ENCODE measurements at regions not wholly inside any gene's neighbourhood (a gene's known extent, or its start where the extent isn't known, plus 50 kb on each side); places are given as distances from the start of the nearest gene placed in this dataset.
"Not testable (repeated sequence)": the region's sequence is repeated elsewhere in the genome, so short reads cannot be mapped to it uniquely, and the experiment has no call there.

DNA sequence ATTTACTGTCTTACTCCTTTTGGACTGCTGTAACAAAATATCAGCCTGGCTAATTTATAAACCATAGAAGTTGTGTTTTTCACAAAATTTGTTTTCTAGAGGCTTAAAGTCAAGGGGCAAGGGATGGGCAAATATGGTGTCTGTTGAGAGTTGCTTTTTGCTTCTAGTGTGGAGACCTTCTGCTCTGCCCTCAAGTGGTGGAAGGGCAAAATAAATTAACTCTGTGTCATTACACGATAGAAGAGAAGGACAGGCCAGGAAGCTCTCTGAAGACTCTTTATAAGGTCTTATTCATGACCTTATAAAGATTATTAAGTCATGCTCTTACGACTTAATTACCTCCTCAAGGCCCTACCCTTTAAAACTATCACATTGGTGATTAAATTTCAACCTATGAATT, 181.2 kb upstream of the LRATD1 start:
- DNase-seq (ENCODE audit: extremely low read depth in 1 of 2, low read depth in 1 of 2) = no peak

DNA sequence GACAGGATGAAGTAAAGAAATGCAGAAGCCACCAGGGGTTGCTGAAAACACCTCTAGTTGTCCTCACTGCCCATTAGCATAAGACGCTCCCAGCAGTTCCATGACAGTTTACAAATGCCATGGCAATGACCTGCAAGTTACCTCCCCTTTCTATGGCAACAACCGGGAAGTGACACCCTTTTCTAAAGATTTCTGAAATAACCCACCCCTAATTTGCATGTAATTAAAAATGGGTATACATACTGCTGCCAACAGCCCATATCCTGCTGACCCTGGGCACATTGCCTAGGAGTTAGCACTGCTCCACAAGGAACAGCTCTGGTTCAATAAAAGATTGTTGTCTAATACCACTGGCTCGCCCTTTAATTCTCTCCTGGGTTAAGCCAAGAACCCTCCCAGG, 178.3 kb upstream of the LRATD1 start:
- DNase-seq (ENCODE audit: extremely low read depth in 1 of 2, low read depth in 1 of 2) = no peak

GRCh38 chr2:14459786-14460325, 172.7 kb upstream of the LRATD1 start:
- no peak for DNase-seq (ENCODE audit: extremely low read depth in 1 of 2, low read depth in 1 of 2)

GRCh38 chr2:14475994-14476393, 156.5 kb upstream of the LRATD1 start:
- no peak for DNase-seq (ENCODE audit: extremely low read depth in 1 of 2, low read depth in 1 of 2)

GRCh38 chr2:14479486-14479885, 153.0 kb upstream of the LRATD1 start:
- no peak for DNase-seq (ENCODE audit: extremely low read depth in 1 of 2, low read depth in 1 of 2)

DNA sequence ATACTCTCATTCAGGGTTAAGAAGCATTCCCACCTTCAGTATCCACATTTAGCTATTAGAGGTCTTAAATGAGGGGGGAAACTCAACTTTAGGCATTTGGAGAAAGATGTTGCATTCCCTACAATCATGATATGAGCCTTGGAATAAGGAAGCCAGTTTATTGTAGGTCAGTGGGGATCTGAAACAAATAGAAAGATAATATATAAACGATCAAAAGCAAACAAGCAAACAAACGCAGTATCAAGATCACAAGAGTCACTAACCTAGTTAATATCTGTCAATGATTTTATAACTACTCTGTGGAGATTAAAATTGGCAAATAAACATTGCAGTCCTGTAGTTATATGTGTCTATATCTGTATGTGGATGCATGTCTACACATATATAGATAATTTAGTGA, 152.4 kb upstream of the LRATD1 start:
- DNase-seq (ENCODE audit: extremely low read depth in 1 of 2, low read depth in 1 of 2) = no peak

- no peak for DNase-seq (ENCODE audit: extremely low read depth in 1 of 2, low read depth in 1 of 2)
Observed at GRCh38 chr2:14480906-14481305, 151.6 kb upstream of the LRATD1 start.

- DNase-seq (ENCODE audit: extremely low read depth in 1 of 2, low read depth in 1 of 2) = no peak
Observed at GRCh38 chr2:14492920-14493503, 139.5 kb upstream of the LRATD1 start.

DNA sequence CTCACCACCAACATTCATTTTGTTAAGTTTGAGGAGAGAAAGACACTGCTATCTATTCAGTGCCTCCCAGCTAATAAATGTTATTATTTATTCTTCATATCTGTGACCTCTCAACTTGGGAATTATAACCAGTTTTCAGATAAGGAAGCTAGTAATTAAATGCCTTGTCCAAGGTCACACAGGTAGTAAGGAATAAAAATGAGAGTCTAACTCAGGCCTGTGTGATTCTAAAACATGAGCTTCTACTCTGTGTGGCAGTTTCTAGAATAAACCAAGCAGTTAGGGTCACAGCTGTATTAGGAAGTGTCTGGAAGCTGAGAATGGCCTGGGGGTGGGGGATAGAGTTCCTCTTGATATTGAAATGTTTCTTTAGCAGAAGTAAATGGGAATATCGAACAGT, 137.8 kb upstream of the LRATD1 start:
- no peak for DNase-seq (ENCODE audit: extremely low read depth in 1 of 2, low read depth in 1 of 2)

- no peak for DNase-seq (ENCODE audit: extremely low read depth in 1 of 2, low read depth in 1 of 2)
Observed at GRCh38 chr2:14501061-14501460, 131.5 kb upstream of the LRATD1 start.

GRCh38 chr2:14506955-14507354, 125.6 kb upstream of the LRATD1 start:
- not testable (repeated sequence) for DNase-seq (ENCODE audit: extremely low read depth in 1 of 2, low read depth in 1 of 2)

DNA sequence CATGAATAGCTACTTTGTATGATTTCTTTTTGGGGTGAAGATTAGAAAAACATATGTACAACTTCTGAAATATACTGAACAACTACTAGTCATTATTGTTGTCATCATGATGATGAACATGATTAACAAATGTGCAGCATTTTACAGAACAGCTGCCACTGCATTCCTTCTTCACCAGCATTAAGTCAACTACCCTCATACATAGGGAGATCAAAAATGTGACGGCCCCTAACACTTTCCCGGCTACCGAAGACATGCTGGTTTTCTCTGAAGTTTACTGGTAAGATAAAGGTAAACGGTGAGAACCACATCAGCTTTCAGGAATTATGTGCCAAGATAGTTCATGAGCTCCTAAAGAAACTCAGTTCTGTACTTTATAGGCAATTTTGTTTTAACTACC, 121.0 kb upstream of the LRATD1 start:
- DNase-seq (ENCODE audit: extremely low read depth in 1 of 2, low read depth in 1 of 2) = no peak

DNA sequence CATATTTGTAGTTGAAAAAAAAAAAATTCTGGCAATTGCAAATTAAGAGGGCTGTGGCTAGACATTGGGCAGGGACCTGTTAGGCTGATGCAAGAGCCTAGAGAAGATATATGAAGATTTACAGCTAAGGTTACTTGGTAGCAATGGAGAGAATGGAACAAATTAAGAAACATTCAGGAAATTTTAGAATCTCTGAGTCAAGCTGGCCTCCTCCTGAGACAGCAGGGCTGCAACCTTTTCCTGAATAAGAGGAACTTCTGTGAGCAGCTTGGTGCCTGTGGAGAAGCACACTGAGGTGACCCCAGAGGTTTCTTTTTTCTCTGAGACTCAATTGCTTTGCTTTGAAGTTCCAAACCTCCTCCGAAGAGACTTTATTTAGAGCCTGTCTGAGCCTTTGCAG, 118.6 kb upstream of the LRATD1 start:
- DNase-seq (ENCODE audit: extremely low read depth in 1 of 2, low read depth in 1 of 2) = no peak

DNA sequence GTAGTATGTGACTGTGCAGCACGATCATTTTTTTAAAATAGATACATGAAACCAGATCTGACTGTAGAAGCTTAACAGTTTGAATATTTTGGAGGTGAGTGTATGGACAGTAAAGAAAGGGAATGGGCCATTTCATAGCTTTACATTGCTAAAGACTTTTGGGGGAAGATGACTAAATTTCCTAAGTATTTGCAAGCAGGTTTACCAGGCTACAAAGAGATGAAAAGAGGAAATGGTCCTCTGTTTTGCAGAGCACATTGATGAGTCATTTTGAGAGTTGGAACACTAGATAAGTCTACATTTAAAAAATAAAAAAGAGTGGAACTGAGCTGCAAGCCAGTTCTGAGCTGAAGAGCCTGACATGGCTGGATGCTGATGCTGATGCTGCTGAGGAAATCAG, 115.7 kb upstream of the LRATD1 start:
- no peak for DNase-seq (ENCODE audit: extremely low read depth in 1 of 2, low read depth in 1 of 2)

GRCh38 chr2:14517731-14518130, 114.8 kb upstream of the LRATD1 start:
- no peak for DNase-seq (ENCODE audit: extremely low read depth in 1 of 2, low read depth in 1 of 2)

DNA sequence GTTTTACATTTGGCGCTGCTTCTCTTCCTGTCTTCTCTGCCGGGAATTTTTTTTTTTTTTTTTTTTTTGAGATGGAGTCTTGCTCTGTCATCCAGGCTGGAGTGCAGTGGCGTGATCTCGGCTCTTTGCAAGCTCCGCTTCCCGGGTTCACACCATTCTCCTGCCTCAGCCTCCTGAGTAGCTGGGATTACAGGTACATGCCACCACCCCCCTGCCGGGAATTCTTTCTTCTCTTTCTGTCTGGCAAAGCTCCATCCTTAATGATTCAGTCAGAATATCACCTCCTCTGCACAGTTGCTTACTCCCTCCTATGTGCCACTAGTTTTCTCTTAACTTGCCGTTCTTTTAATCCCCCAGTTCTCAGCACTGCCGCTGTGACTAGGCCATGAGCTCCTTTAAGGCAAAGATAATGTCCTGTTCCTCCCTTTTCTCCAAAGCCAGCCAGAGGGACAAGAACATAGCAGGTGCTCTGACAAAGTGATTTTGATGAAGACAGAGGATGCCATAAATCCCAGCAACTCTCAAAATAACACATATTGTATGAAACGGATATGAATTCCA, 112.1 kb upstream of the LRATD1 start:
- DNase-seq (ENCODE audit: extremely low read depth in 1 of 2, low read depth in 1 of 2) = no peak

DNA sequence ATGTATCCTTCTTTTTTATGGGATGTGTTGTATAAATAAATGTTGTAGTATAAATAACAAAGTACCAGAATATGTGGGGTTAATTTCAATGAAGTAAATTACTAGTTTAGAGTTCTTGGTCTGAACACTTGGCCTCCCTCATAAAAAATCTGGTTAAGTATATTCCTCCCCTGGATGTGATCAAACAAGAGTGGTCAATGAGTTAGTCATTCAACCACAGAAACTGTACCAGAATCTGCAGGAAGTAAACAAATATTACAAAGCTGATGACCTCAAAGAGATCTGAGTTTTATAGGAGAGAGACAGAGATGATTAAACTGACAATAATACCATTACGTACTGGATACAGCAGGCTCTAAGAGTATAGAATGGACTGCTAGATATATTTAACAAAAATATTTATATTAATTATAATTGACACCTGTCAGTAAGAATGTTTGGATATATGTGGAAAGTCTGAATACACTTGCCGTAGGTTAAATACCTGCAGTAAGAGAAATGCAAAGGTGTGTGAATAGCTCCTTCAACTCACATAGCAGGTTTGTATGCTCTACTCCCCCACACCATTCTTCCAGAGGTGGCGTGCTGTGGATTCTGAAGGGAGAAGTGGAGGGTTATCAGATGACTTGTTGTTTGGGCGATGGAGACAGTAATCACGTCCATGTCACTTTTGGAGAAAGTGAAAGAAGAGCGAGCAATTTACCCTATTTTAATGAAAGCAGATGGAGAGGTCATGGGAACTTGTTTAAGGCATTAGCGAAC, 108.3 kb upstream of the LRATD1 start:
- no peak for DNase-seq (ENCODE audit: extremely low read depth in 1 of 2, low read depth in 1 of 2)

DNA sequence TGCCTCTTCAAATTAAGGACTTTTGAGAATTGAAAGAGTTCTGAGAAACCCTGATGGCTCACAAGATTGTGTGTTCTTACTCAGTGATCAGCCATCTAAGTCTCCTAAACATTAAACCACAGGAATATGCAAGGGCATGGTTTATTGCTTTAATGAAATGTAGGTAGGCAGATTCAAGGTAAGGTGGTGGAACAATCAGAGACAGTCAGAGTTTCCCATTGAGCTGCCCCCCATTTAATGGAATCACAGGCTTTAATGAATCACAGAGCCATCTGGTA, 107.8 kb upstream of the LRATD1 start:
- DNase-seq (ENCODE audit: extremely low read depth in 1 of 2, low read depth in 1 of 2) = no peak

GRCh38 chr2:14530506-14530905, 102.0 kb upstream of the LRATD1 start:
- no peak for DNase-seq (ENCODE audit: extremely low read depth in 1 of 2, low read depth in 1 of 2)

GRCh38 chr2:14533131-14533757, 99.3 kb upstream of the LRATD1 start:
- no peak for DNase-seq (ENCODE audit: extremely low read depth in 1 of 2, low read depth in 1 of 2)

DNA sequence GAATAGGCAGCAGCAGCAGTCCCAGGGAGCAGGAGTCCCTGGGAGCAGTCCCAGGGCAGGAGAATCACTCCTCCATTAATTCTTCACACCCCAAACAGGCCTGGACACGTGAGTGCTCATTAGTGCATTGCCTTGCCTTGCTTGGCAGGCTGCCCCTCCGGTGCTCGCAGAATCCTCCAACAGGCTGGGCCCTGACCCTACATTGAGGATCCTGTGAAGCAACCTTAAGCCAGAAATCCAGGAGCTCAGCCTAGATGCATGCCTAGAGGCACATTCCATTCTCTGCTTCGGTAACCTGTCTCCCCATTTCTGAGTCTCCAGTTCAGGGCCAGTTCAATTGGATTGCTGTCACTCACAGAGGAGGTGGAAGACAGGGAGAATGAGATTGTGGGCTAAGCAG, 97.4 kb upstream of the LRATD1 start:
- DNase-seq (ENCODE audit: extremely low read depth in 1 of 2, low read depth in 1 of 2) = no peak

GRCh38 chr2:14536976-14537375, 95.5 kb upstream of the LRATD1 start:
- no peak for DNase-seq (ENCODE audit: extremely low read depth in 1 of 2, low read depth in 1 of 2)
